ENCODE measurements at regions not wholly inside any gene's neighbourhood (a gene's known extent, or its start where the extent isn't known, plus 50 kb on each side); places are given as distances from the start of the nearest gene placed in this dataset.

DNA sequence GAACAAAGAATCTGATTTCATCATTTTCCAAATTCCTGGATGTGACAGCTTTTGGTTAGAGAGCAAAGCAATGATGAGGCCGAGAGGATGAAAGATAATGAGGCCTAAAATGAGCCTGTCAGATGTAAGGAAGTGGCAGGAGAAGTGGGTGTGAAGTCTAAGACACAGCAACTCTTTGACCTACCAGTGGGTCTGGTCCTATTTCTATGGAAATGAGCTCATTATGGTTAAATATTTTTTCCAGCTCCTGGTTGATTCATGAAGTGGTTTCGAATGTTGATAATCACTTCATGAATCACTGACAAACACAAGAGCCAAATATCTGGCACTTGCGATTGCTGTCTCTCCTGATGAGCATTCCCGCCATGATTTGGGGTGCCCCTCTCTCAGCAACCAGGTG lies 273.3 kb upstream of the CDH5 start:
- no peak for TF ChIP-seq FOXM1 (IDR thresholded peaks at IDR 0.05; ENCODE audit: borderline replicate concordance)
- TF ChIP-seq L3MBTL2 (conservative IDR thresholded peaks at IDR 0.05) = no peak
- TF ChIP-seq SP1 (IDR thresholded peaks at IDR 0.05) = no peak
- no peak for TF ChIP-seq TARDBP (IDR thresholded peaks at IDR 0.05)
- no peak for TF ChIP-seq ARNT (IDR thresholded peaks at IDR 0.05)
- no peak for TF ChIP-seq FOXK2 (IDR thresholded peaks at IDR 0.05)
- no peak for TF ChIP-seq CTBP1 (IDR thresholded peaks at IDR 0.05; ENCODE audit: borderline replicate concordance)
- TF ChIP-seq BHLHE40 (IDR thresholded peaks at IDR 0.05; ENCODE audit: borderline replicate concordance) = no peak
- no peak for TF ChIP-seq ZNF384 (IDR thresholded peaks at IDR 0.05)

Data from HEK293T (cell line).